Colonic mucosa (tissue), 4 donors: ENCODE measurements at regions not wholly inside any gene's neighbourhood (a gene's known extent, or its start where the extent isn't known, plus 50 kb on each side); places are given as distances from the start of the nearest gene placed in this dataset.

Source experiments
- DNase-seq: peaks from one replicate; pipeline ENCODE4 v3.0.0-alpha.2; 2020
- H3K27ac ChIP-seq: fragments of 200-600 bp; one replicate; pipeline ENCODE4 v1.8.0; 2021
- H3K27me3 ChIP-seq: fragments of 200-600 bp; one replicate; pipeline ENCODE4 v1.8.0; 2021
- H3K36me3 ChIP-seq: fragments of 200-600 bp; one replicate; pipeline ENCODE4 v1.8.0; 2021
- H3K4me1 ChIP-seq: fragments of 200-600 bp; one replicate; pipeline ENCODE4 v1.8.0; 2021; ENCODE audit warnings: mild to moderate bottlenecking
- H3K4me3 ChIP-seq: fragments of 200-600 bp; one replicate; pipeline ENCODE4 v1.8.0; 2021
- H3K9ac ChIP-seq, 2 donors: one replicate each; pipeline ENCODE4 v1.7.0; 2013; ENCODE audit warnings: control low read depth in 2 of 2, low read depth in 2 of 2, low read length in 2 of 2
- H3K9me3 ChIP-seq: fragments of 200-600 bp; one replicate; pipeline ENCODE4 v1.8.0; 2021
- CTCF ChIP-seq: fragments of 200-600 bp; IDR thresholded peaks from one replicate; pipeline ENCODE4 v1.8.0; 2022; ENCODE audit warnings: antibody characterized with exemption, mild to moderate bottlenecking
- intact Hi-C: fragments of 100-400 bp; cut with DNase I; formaldehyde crosslinking; loops from one replicate; pipeline ENCODE4 v1.14.1; 2022
- donor health status: healthy.
- donor health status: DM: no; HTN: no; CAD: no.
- donor health status: DM: no; HTN: no; CAD: no.

- intact Hi-C loops: no loop called here
- DNase-seq: no peak
- Histone ChIP-seq H3K4me1 (no peaks in the 10 kb centered on the region), H3K36me3 (no peaks in the 10 kb centered on the region), H3K9ac (no peak overlapping the region), H3K27ac (no peak overlapping the region), H3K27me3 (no peaks in the 10 kb centered on the region), H3K9me3 (no peaks in the 10 kb centered on the region), H3K4me3 (no peak overlapping the region)
- no peak for TF ChIP-seq CTCF
Measured at GRCh38 chr12:24034894-24035293, 85.4 kb upstream of the SOX5 start.

GRCh38 chr12:24034160-24034559, 84.7 kb upstream of the SOX5 start:
- DNase-seq: no peak
- Histone ChIP-seq H3K36me3 (no peaks in the 10 kb centered on the region), H3K27ac (no peak overlapping the region), H3K4me1 (no peaks in the 10 kb centered on the region), H3K4me3 (no peak overlapping the region), H3K27me3 (no peaks in the 10 kb centered on the region), H3K9me3 (no peaks in the 10 kb centered on the region), H3K9ac (no peak overlapping the region)
- TF ChIP-seq CTCF: no peak
- intact Hi-C loops: no loop called here

- intact Hi-C loops: no loop called here
- DNase-seq: no peak
- Histone ChIP-seq H3K27ac (no peak overlapping the region), H3K4me1 (no peaks in the 10 kb centered on the region), H3K4me3 (no peak overlapping the region), H3K9me3 (no peaks in the 10 kb centered on the region), H3K36me3 (no peaks in the 10 kb centered on the region), H3K9ac (no peak overlapping the region), H3K27me3 (no peaks in the 10 kb centered on the region)
- TF ChIP-seq CTCF: no peak
Measured at GRCh38 chr12:24027352-24027751, 77.9 kb upstream of the SOX5 start.

- Histone ChIP-seq H3K27ac (no peak overlapping the region), H3K9ac (no peak overlapping the region), H3K36me3 (no peaks in the 10 kb centered on the region), H3K27me3 (no peaks in the 10 kb centered on the region), H3K4me1 (no peaks in the 10 kb centered on the region), H3K9me3 (no peaks in the 10 kb centered on the region), H3K4me3 (no peak overlapping the region)
- no peak for DNase-seq
- no peak for TF ChIP-seq CTCF
- intact Hi-C loops: no loop called here
Measured at GRCh38 chr12:24025153-24025798, 75.8 kb upstream of the SOX5 start.

GRCh38 chr12:24023081-24023480, 73.6 kb upstream of the SOX5 start:
- H3K9me3 ChIP-seq: no peaks in the 10 kb centered on the region
- no peak overlapping the region for H3K4me3 ChIP-seq
- no peak for DNase-seq
- H3K4me1 ChIP-seq: no peaks in the 10 kb centered on the region
- H3K36me3 ChIP-seq: no peaks in the 10 kb centered on the region
- intact Hi-C loops: no loop called here
- H3K27ac ChIP-seq: no peak overlapping the region
- H3K9ac ChIP-seq: no peak overlapping the region
- no peaks in the 10 kb centered on the region for H3K27me3 ChIP-seq
- no peak for TF ChIP-seq CTCF
